Body of pancreas (tissue), 4 donors: ENCODE measurements at regions not wholly inside any gene's neighbourhood (a gene's known extent, or its start where the extent isn't known, plus 50 kb on each side); places are given as distances from the start of the nearest gene placed in this dataset.

ENCODE experiments used
- ATAC-seq: fragments of 150-250 bp; one replicate; pipeline ENCODE4 v1.9.1; 2016
- DNase-seq, 4 donors: peaks; one replicate each; pipeline ENCODE4 v3.0.0-alpha.2; 2019
- H3K27ac ChIP-seq, 4 donors: fragments of 200-600 bp; sonication (generic); 1 replicate in 3 of 4; 2 replicates in 1 of 4; pipeline versions ENCODE4 v1.5.1 to v1.6.1; 2016 to 2019; ENCODE audit warnings: mild to moderate bottlenecking in 1 of 4, mixed read lengths in 1 of 4, moderate library complexity in 1 of 4
- H3K27me3 ChIP-seq, 2 donors: fragments of 200-600 bp; sonication (generic); one replicate each; pipeline ENCODE4 v1.6.0; 2016; ENCODE audit warnings: mild to moderate bottlenecking in 1 of 2
- H3K36me3 ChIP-seq, 2 donors: fragments of 200-600 bp; sonication (generic); replicated peaks in 1 of 2; 2 replicates each; pipeline ENCODE4 v1.5.1; 2016; ENCODE audit warnings: low read depth in 2 of 2; ENCODE audit not compliant: insufficient read depth in 1 of 2
- H3K4me1 ChIP-seq: fragments of 200-600 bp; sonication (generic); one replicate; pipeline ENCODE4 v1.6.0; 2016
- H3K4me3 ChIP-seq, 2 donors: fragments of 200-600 bp; sonication (generic); 1 replicate in 1 of 2; 2 replicates in 1 of 2; pipeline ENCODE4 v1.5.1; 2016 to 2019
- H3K9me3 ChIP-seq, 3 donors: fragments of 200-600 bp; sonication (generic); 1 replicate in 2 of 3; 2 replicates in 1 of 3; pipeline ENCODE4 v1.5.1; 2016
- CTCF ChIP-seq, 7 experiments: fragments of 450-650 bp in 4 of 7; fragments of 200-600 bp in 3 of 7; sonication (generic) in 3 of 7; IDR thresholded peaks; one replicate each; pipeline ENCODE4 v1.5.1; 2016 to 2019; ENCODE audit warnings: antibody characterized with exemption in 7 of 7
- POLR2A ChIP-seq, 3 donors: fragments of 450-650 bp; IDR thresholded peaks; one replicate each; pipeline ENCODE4 v1.6.1; 2016; ENCODE audit warnings: antibody characterized with exemption in 3 of 3, mild to moderate bottlenecking in 2 of 3
- WGBS, 2 donors: methylation state at CpG; one replicate each; pipeline ENCODE4 v1.1.5; 2017; 5-methylcytosine and 5-hydroxymethylcytosine counted together
- intact Hi-C: fragments of 100-400 bp; cut with DNase I; formaldehyde crosslinking; loops from one replicate; pipeline ENCODE4 v1.15.1; 2023

- TF ChIP-seq CTCF (IDR thresholded peaks at IDR 0.05) (no peak), POLR2A (IDR thresholded peaks at IDR 0.05) (no peak)
- DNase-seq = no peak
- no peak for ATAC-seq
- H3K9me3 ChIP-seq = peaks cover 0 to 8% (median 0%) of the 10 kb centered on the region in 3 donors
- no peak overlapping the region for H3K4me3 ChIP-seq
- no peak overlapping the region for H3K27ac ChIP-seq
- intact Hi-C loops = no loop called here
- H3K27me3 ChIP-seq = no peaks in the 10 kb centered on the region
- H3K4me1 ChIP-seq = no peaks in the 10 kb centered on the region
- H3K36me3 ChIP-seq = no peaks in the 10 kb centered on the region
These were observed 103.4 kb upstream of the VASH1 start for GRCh38 chr14:76657846-76658245.

GRCh38 chr14:76662580-76662979, 98.7 kb upstream of the VASH1 start:
- Histone ChIP-seq H3K4me1 (no peaks in the 10 kb centered on the region), H3K9me3 (peaks cover 0 to 8% (median 0%) of the 10 kb centered on the region in 3 donors), H3K36me3 (no peaks in the 10 kb centered on the region), H3K4me3 (no peak overlapping the region), H3K27ac (no peak overlapping the region), H3K27me3 (no peaks in the 10 kb centered on the region)
- intact Hi-C loops = no loop called here
- 82 to 87% methylated on average over 4 of the region's 4 CpGs for WGBS, 2 donors
- DNase-seq (no peak), ATAC-seq (no peak)
- no peak for TF ChIP-seq POLR2A (IDR thresholded peaks at IDR 0.05)
- TF ChIP-seq CTCF (IDR thresholded peaks at IDR 0.05) = no peak

GRCh38 chr14:76664790-76665189, 96.5 kb upstream of the VASH1 start:
- peaks cover 0 to 4% (median 0%) of the 10 kb centered on the region in 3 donors for H3K9me3 ChIP-seq
- H3K36me3 ChIP-seq = no peaks in the 10 kb centered on the region
- H3K4me1 ChIP-seq = no peaks in the 10 kb centered on the region
- 74 to 75% methylated on average over 4 of the region's 4 CpGs for WGBS, 2 donors
- intact Hi-C loops = no loop called here
- no peak for DNase-seq
- no peaks in the 10 kb centered on the region for H3K27me3 ChIP-seq
- TF ChIP-seq POLR2A (IDR thresholded peaks at IDR 0.05) (no peak), CTCF (IDR thresholded peaks at IDR 0.05) (no peak)
- no peak overlapping the region for H3K4me3 ChIP-seq
- no peak for ATAC-seq
- no peak overlapping the region for H3K27ac ChIP-seq

DNA sequence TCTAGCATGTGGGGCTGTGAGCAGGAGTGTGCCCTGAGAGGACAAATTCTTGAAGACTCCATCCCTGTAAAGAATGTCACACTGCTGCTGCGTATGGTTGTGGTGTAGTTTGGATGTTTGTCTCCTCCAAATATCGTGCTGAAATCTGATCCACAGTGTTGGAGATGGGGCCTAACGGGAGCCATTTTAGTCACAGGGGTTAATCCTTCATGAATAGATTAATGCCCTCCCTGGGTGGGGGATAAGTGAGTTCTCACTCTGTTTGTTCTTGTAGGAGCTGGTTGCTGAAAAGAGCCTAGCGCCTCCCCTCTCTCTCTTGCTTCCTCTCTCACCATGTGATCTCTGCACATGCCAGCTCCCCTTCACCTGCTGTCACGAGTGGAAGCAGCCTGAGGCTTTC, 94.5 kb upstream of the VASH1 start:
- DNase-seq = no peak

More for the DNA sequence above, 94.5 kb upstream of the VASH1 start:
- no peaks in the 10 kb centered on the region for H3K36me3 ChIP-seq
- H3K9me3 ChIP-seq = peaks cover 0 to 4% (median 0%) of the 10 kb centered on the region in 3 donors
- intact Hi-C loops = no loop called here
- H3K27ac ChIP-seq = no peak overlapping the region
- TF ChIP-seq POLR2A (IDR thresholded peaks at IDR 0.05) (no peak), CTCF (IDR thresholded peaks at IDR 0.05) (no peak)
- no peaks in the 10 kb centered on the region for H3K27me3 ChIP-seq
- ATAC-seq = no peak
- WGBS, 2 donors = 49 to 51% methylated on average over 5 of the region's 5 CpGs
- no peak overlapping the region for H3K4me3 ChIP-seq
- H3K4me1 ChIP-seq = no peaks in the 10 kb centered on the region
